AG09319 (cell line): ENCODE measurements at regions not wholly inside any gene's neighbourhood (a gene's known extent, or its start where the extent isn't known, plus 50 kb on each side); places are given as distances from the start of the nearest gene placed in this dataset.

Experiments used
- DNase-seq: peaks from one replicate; pipeline ENCODE4 v3.0.0-alpha.2; 2010; ENCODE audit warnings: low read depth; ENCODE audit errors: extremely low read depth
- CTCF ChIP-seq: IDR thresholded peaks from 2 replicates; pipeline ENCODE4 v1.5.1; 2011; ENCODE audit warnings: low read depth, mild to moderate bottlenecking, inconsistent platforms, low read length, moderate library complexity

GRCh38 chr14:100469632-100470522, 117.3 kb downstream of the BEGAIN start:
- DNase-seq = no peak

GRCh38 chr14:100470523-100470897, 116.7 kb downstream of the BEGAIN start:
- no peak for DNase-seq
- no peak for TF ChIP-seq CTCF

More at GRCh38 chr14:100469632-100470522, 117.3 kb downstream of the BEGAIN start:
- TF ChIP-seq CTCF = no peak

GRCh38 chr14:100471441-100472093, 115.7 kb downstream of the BEGAIN start:
- DNase-seq = no peak
- no peak for TF ChIP-seq CTCF

GRCh38 chr14:100472094-100472455, 115.1 kb downstream of the BEGAIN start:
- DNase-seq = no peak

GRCh38 chr14:100472491-100472890, 114.7 kb downstream of the BEGAIN start:
- no peak for TF ChIP-seq CTCF
- no peak for DNase-seq

More at GRCh38 chr14:100472094-100472455, 115.1 kb downstream of the BEGAIN start:
- no peak for TF ChIP-seq CTCF

GRCh38 chr14:100473249-100473648, 114.0 kb downstream of the BEGAIN start:
- no peak for DNase-seq
- no peak for TF ChIP-seq CTCF

- DNase-seq = no peak
- TF ChIP-seq CTCF = no peak
These were observed 113.0 kb downstream of the BEGAIN start for GRCh38 chr14:100474196-100474595.
